HEK293 (cell line): ENCODE measurements at regions not wholly inside any gene's neighbourhood (a gene's known extent, or its start where the extent isn't known, plus 50 kb on each side); places are given as distances from the start of the nearest gene placed in this dataset.

Source experiments
- CTCF ChIA-PET: fragments of 350-600 bp; formaldehyde crosslinking; extraction: SDS; loops from one replicate; lab custom pipeline; 2021; ENCODE audit warnings: antibody characterized with exemption; lab: Yijun Ruan, JAX
- POLR2A ChIA-PET: fragments of 300-600 bp; formaldehyde crosslinking; extraction: SDS; loops from one replicate; lab custom pipeline; 2020; ENCODE audit warnings: antibody characterized with exemption, inconsistent platforms; lab: Yijun Ruan, JAX
- H3K27ac ChIP-seq: fragments of 200-500 bp; sonication (Bioruptor generic); 2 replicates; pipeline ENCODE4 v1.5.1; 2014; ENCODE audit warnings: low read depth, low read length, control low read depth, inconsistent platforms; ENCODE audit errors: extremely low read depth
- H3K36me3 ChIP-seq, 2 experiments: fragments of 200-500 bp in 1 of 2; sonication (Bioruptor generic) in 1 of 2; 1 replicate in 1 of 2; 2 replicates in 1 of 2; pipeline ENCODE4 v1.5.1; 2014 to 2017; ENCODE audit warnings: inconsistent platforms in 2 of 2, low read length in 2 of 2; ENCODE audit not compliant: control insufficient read depth in 2 of 2, insufficient read depth in 1 of 2
- H3K4me1 ChIP-seq: fragments of 200-500 bp; sonication (Bioruptor generic); 2 replicates; pipeline ENCODE4 v1.5.1; 2014; ENCODE audit warnings: mild to moderate bottlenecking, low read length, inconsistent platforms; ENCODE audit not compliant: control insufficient read depth, insufficient read depth
- H3K4me3 ChIP-seq: 2 replicates; pipeline ENCODE4 v1.5.1; 2011; ENCODE audit warnings: low read depth, mild to moderate bottlenecking, control low read depth, low read length, moderate library complexity
- H3K9me3 ChIP-seq: fragments of 200-500 bp; sonication (Bioruptor generic); 2 replicates; pipeline ENCODE4 v1.5.1; 2014; ENCODE audit warnings: low read depth, low read length, inconsistent platforms; ENCODE audit not compliant: control insufficient read depth, insufficient read depth
- FEZF1 ChIP-seq: fragments of 450-650 bp; formaldehyde crosslinking; IDR thresholded peaks from 2 replicates; pipeline ENCODE4 v1.5.1; 2016; ENCODE audit warnings: missing biosample characterization, missing genetic modification characterization
- INSM2 ChIP-seq: fragments of 450-650 bp; formaldehyde crosslinking; IDR thresholded peaks from 2 replicates; pipeline ENCODE4 v1.5.1; 2016; ENCODE audit warnings: missing biosample characterization, missing genetic modification characterization
- PBX3 ChIP-seq: sonication (generic); formaldehyde crosslinking; IDR thresholded peaks from 2 replicates; pipeline ENCODE4 v1.8.1; 2022; ENCODE audit warnings: mild to moderate bottlenecking, moderate library complexity, missing genetic modification reagents
- PRDM10 ChIP-seq: fragments of 450-650 bp; formaldehyde crosslinking; IDR thresholded peaks from 2 replicates; pipeline ENCODE4 v1.5.1; 2016; ENCODE audit warnings: missing biosample characterization, missing genetic modification characterization
- PRDM2 ChIP-seq: fragments of 450-650 bp; formaldehyde crosslinking; IDR thresholded peaks from 2 replicates; pipeline ENCODE4 v1.5.1; 2016; ENCODE audit warnings: missing biosample characterization, missing genetic modification characterization, borderline replicate concordance
- ZBTB11 ChIP-seq: fragments of 450-650 bp; formaldehyde crosslinking; conservative IDR thresholded peaks from 2 replicates; pipeline ENCODE4 v1.5.1; 2016; ENCODE audit warnings: low read depth, missing biosample characterization, missing genetic modification characterization
- ZBTB48 ChIP-seq: fragments of 450-650 bp; formaldehyde crosslinking; IDR thresholded peaks from 2 replicates; pipeline ENCODE4 v1.5.1; 2016; ENCODE audit warnings: missing biosample characterization, missing genetic modification characterization
- ZNF132 ChIP-seq: fragments of 450-650 bp; formaldehyde crosslinking; IDR thresholded peaks from 2 replicates; pipeline ENCODE4 v1.5.1; 2017; ENCODE audit warnings: missing biosample characterization, missing genetic modification characterization, borderline replicate concordance
- ZNF221 ChIP-seq: fragments of 450-650 bp; formaldehyde crosslinking; IDR thresholded peaks from 2 replicates; pipeline ENCODE4 v1.5.1; 2017; ENCODE audit warnings: missing biosample characterization, missing genetic modification characterization, borderline replicate concordance
- ZNF223 ChIP-seq: fragments of 450-650 bp; formaldehyde crosslinking; IDR thresholded peaks from 2 replicates; pipeline ENCODE4 v1.5.1; 2016; ENCODE audit warnings: missing biosample characterization, missing genetic modification characterization
- ZNF280D ChIP-seq: fragments of 450-650 bp; formaldehyde crosslinking; IDR thresholded peaks from 2 replicates; pipeline ENCODE4 v1.5.1; 2016; ENCODE audit warnings: missing biosample characterization, missing genetic modification characterization
- ZNF416 ChIP-seq: fragments of 450-650 bp; formaldehyde crosslinking; IDR thresholded peaks from 2 replicates; pipeline ENCODE4 v1.5.1; 2016; ENCODE audit warnings: missing biosample characterization, missing genetic modification characterization
- ZNF658 ChIP-seq: fragments of 450-650 bp; formaldehyde crosslinking; IDR thresholded peaks from 2 replicates; pipeline ENCODE4; 2016; ENCODE audit warnings: missing biosample characterization, missing genetic modification characterization
- ZSCAN16 ChIP-seq: fragments of 450-650 bp; formaldehyde crosslinking; IDR thresholded peaks from 2 replicates; pipeline ENCODE4 v1.5.1; 2016; ENCODE audit warnings: missing biosample characterization, missing genetic modification characterization
- ZSCAN30 ChIP-seq: fragments of 450-650 bp; IDR thresholded peaks from 2 replicates; pipeline ENCODE4 v1.5.1; 2018; ENCODE audit warnings: missing biosample characterization, mild to moderate bottlenecking, missing genetic modification characterization, moderate library complexity

- Histone ChIP-seq H3K9me3 (no peaks in the 10 kb centered on the region), H3K36me3 (no peaks in the 10 kb centered on the region), H3K4me1 (no peaks in the 10 kb centered on the region), H3K27ac (no peak overlapping the region), H3K4me3 (no peak overlapping the region)
- TF ChIP-seq ZNF416, result no peak
- TF ChIP-seq PRDM10, result no peak
- no peak for TF ChIP-seq PRDM2
- TF ChIP-seq ZSCAN30, result no peak
- TF ChIP-seq ZBTB48 (tag by site-specific recombination), result no peak
- no peak for TF ChIP-seq ZSCAN16 (tag by site-specific recombination)
- no peak for TF ChIP-seq ZNF132 (tag by site-specific recombination)
- TF ChIP-seq ZBTB11 (tag by site-specific recombination), result no peak
- no peak for TF ChIP-seq ZNF221 (tag by site-specific recombination)
- TF ChIP-seq INSM2 (tag by site-specific recombination), result no peak
- POLR2A ChIA-PET, result no interaction called here
- CTCF ChIA-PET, result no interaction called here
Measured at GRCh38 chr1:189623336-189623735, 854.3 kb downstream of the BRINP3 start.

- no peaks in the 10 kb centered on the region for H3K9me3 ChIP-seq
- no peaks in the 10 kb centered on the region for H3K4me1 ChIP-seq
- no peak overlapping the region for H3K4me3 ChIP-seq
- ChIA-PET CTCF (no interaction called here), POLR2A (no interaction called here)
- no peak overlapping the region for H3K27ac ChIP-seq
- no peaks in the 10 kb centered on the region for H3K36me3 ChIP-seq
- TF ChIP-seq PBX3 (CRISPR knock-in tag), result no peak
- no peak for TF ChIP-seq ZNF658 (tag by site-specific recombination)
- TF ChIP-seq ZNF280D, result no peak
- TF ChIP-seq ZNF223 (tag by site-specific recombination), result no peak
- TF ChIP-seq FEZF1 (tag by site-specific recombination), result no peak
Measured at GRCh38 chr1:189627427-189627826, 850.2 kb downstream of the BRINP3 start.
